ENCODE measurements at regions not wholly inside any gene's neighbourhood (a gene's known extent, or its start where the extent isn't known, plus 50 kb on each side); places are given as distances from the start of the nearest gene placed in this dataset.
"Not testable (repeated sequence)": the region's sequence is repeated elsewhere in the genome, so short reads cannot be mapped to it uniquely, and the experiment has no call there.

GRCh38 chr1:220475608-220476007 is 52.3 kb upstream of the MARK1 start:
- not testable (repeated sequence) for DNase-seq (ENCODE audit: low read depth)

GRCh38 chr1:220475141-220475540 is 52.8 kb upstream of the MARK1 start:
- DNase-seq (ENCODE audit: low read depth); H3K4me3 ChIP-seq (ENCODE audit: low read depth, low read length): not testable (repeated sequence)

More at GRCh38 chr1:220475608-220476007, 52.3 kb upstream of the MARK1 start:
- H3K4me3 ChIP-seq (ENCODE audit: low read depth, low read length), result not testable (repeated sequence)

GRCh38 chr1:220473440-220473839 is 54.5 kb upstream of the MARK1 start:
- no peak overlapping the region for H3K4me3 ChIP-seq (ENCODE audit: low read depth, low read length)
- no peak for TF ChIP-seq CTCF (conservative IDR thresholded peaks at IDR 0.05; ENCODE audit: low read depth, low read length)
- DNase-seq (ENCODE audit: low read depth), result no peak

- no peak for TF ChIP-seq CTCF (conservative IDR thresholded peaks at IDR 0.05; ENCODE audit: low read depth, low read length)
- DNase-seq (ENCODE audit: low read depth), result no peak
Measured at GRCh38 chr1:220462752-220463151, 65.2 kb upstream of the MARK1 start.

GRCh38 chr1:220458936-220459335 is 69.0 kb upstream of the MARK1 start:
- H3K4me3 ChIP-seq (ENCODE audit: low read depth, low read length), result no peak overlapping the region
- DNase-seq (ENCODE audit: low read depth), result no peak
- TF ChIP-seq CTCF (conservative IDR thresholded peaks at IDR 0.05; ENCODE audit: low read depth, low read length), result no peak

More at GRCh38 chr1:220462752-220463151, 65.2 kb upstream of the MARK1 start:
- no peak overlapping the region for H3K4me3 ChIP-seq (ENCODE audit: low read depth, low read length)

GRCh38 chr1:220457957-220458609 is 69.9 kb upstream of the MARK1 start:
- TF ChIP-seq CTCF (conservative IDR thresholded peaks at IDR 0.05; ENCODE audit: low read depth, low read length), result no peak
- no peak overlapping the region for H3K4me3 ChIP-seq (ENCODE audit: low read depth, low read length)
- no peak for DNase-seq (ENCODE audit: low read depth)

- DNase-seq (ENCODE audit: low read depth), result no peak
- no peak overlapping the region for H3K4me3 ChIP-seq (ENCODE audit: low read depth, low read length)
Measured at GRCh38 chr1:220455559-220455958, 72.4 kb upstream of the MARK1 start.

More at GRCh38 chr1:220455559-220455958, 72.4 kb upstream of the MARK1 start:
- no peak for TF ChIP-seq CTCF (conservative IDR thresholded peaks at IDR 0.05; ENCODE audit: low read depth, low read length)
